ENCODE measurements at regions not wholly inside any gene's neighbourhood (a gene's known extent, or its start where the extent isn't known, plus 50 kb on each side); places are given as distances from the start of the nearest gene placed in this dataset.

- Histone ChIP-seq H3K36me3 (no peaks in the 10 kb centered on the region), H3K4me1 (peaks cover 0 to 6% (median 0%) of the 10 kb centered on the region in 4 donors), H3K27me3 (no peaks in the 10 kb centered on the region), H3K9me3 (no peaks in the 10 kb centered on the region), H3K27ac (no peak overlapping the region), H3K4me3 (no peak overlapping the region)
- DNase-seq (no peak), ATAC-seq (peak in 2 of 4 donors; percentile 34 to 55)
- 24% methylated on average over 2 of the region's 2 CpGs for WGBS (ENCODE audit: insufficient coverage, low coverage, low lambda C conversion rate, missing lambda C conversion rate)
- intact Hi-C loops (cut with DNase I) = no loop called here
- TF ChIP-seq POLR2A (IDR thresholded peaks at IDR 0.05) = no peak
- no peak for TF ChIP-seq CTCF (IDR thresholded peaks at IDR 0.05)
These were observed 113.6 kb downstream of the RASGEF1B start for GRCh38 chr4:81358154-81358553.

- 89% methylated on average over 1 of the region's 1 CpG for WGBS (ENCODE audit: insufficient coverage, low coverage, low lambda C conversion rate, missing lambda C conversion rate)
- ATAC-seq (no peak), DNase-seq (no peak)
- Histone ChIP-seq H3K9me3 (no peaks in the 10 kb centered on the region), H3K4me1 (peaks cover 0 to 6% (median 0%) of the 10 kb centered on the region in 4 donors), H3K36me3 (no peaks in the 10 kb centered on the region), H3K27me3 (no peaks in the 10 kb centered on the region), H3K4me3 (no peak overlapping the region), H3K27ac (no peak overlapping the region)
- intact Hi-C loops (cut with DNase I) = no loop called here
- no peak for TF ChIP-seq CTCF (IDR thresholded peaks at IDR 0.05)
- no peak for TF ChIP-seq POLR2A (IDR thresholded peaks at IDR 0.05)
These were observed 115.1 kb downstream of the RASGEF1B start for GRCh38 chr4:81356621-81357020.

- no peak for DNase-seq
- H3K4me3 ChIP-seq = no peak overlapping the region
- no peaks in the 10 kb centered on the region for H3K36me3 ChIP-seq
- H3K27me3 ChIP-seq = no peaks in the 10 kb centered on the region
- ATAC-seq = no peak
- TF ChIP-seq CTCF (IDR thresholded peaks at IDR 0.05) = no peak
- TF ChIP-seq POLR2A (IDR thresholded peaks at IDR 0.05) = no peak
- WGBS (ENCODE audit: insufficient coverage, low coverage, low lambda C conversion rate, missing lambda C conversion rate) = 59% methylated on average over 2 of the region's 2 CpGs
- peaks cover 0 to 6% (median 0%) of the 10 kb centered on the region in 4 donors for H3K4me1 ChIP-seq
- no peaks in the 10 kb centered on the region for H3K9me3 ChIP-seq
- intact Hi-C loops (cut with DNase I) = no loop called here
- no peak overlapping the region for H3K27ac ChIP-seq
These were observed 116.6 kb downstream of the RASGEF1B start for GRCh38 chr4:81355136-81355535.

GRCh38 chr4:81353861-81354260 is 117.8 kb downstream of the RASGEF1B start:
- WGBS (ENCODE audit: insufficient coverage, low coverage, low lambda C conversion rate, missing lambda C conversion rate) = 36% methylated on average over 1 of the region's 1 CpG
- no peaks in the 10 kb centered on the region for H3K27me3 ChIP-seq
- H3K4me1 ChIP-seq = peaks cover 0 to 6% (median 0%) of the 10 kb centered on the region in 4 donors
- no peak overlapping the region for H3K27ac ChIP-seq
- DNase-seq (no peak), ATAC-seq (no peak)
- TF ChIP-seq CTCF (IDR thresholded peaks at IDR 0.05) (no peak), POLR2A (IDR thresholded peaks at IDR 0.05) (no peak)
- H3K9me3 ChIP-seq = no peaks in the 10 kb centered on the region
- intact Hi-C loops (cut with DNase I) = loop anchor here in 1 of 2 donors (5.0 kb wide), 1 partner anchor 282 kb away; no protein-coding TSS in a partner anchor
- H3K36me3 ChIP-seq = no peaks in the 10 kb centered on the region
- H3K4me3 ChIP-seq = no peak overlapping the region

- H3K27ac ChIP-seq = no peak overlapping the region
- ATAC-seq = no peak
- H3K4me1 ChIP-seq = no peaks in the 10 kb centered on the region
- H3K27me3 ChIP-seq = no peaks in the 10 kb centered on the region
- TF ChIP-seq POLR2A (IDR thresholded peaks at IDR 0.05) (no peak), CTCF (IDR thresholded peaks at IDR 0.05) (no peak)
- no peak overlapping the region for H3K4me3 ChIP-seq
- H3K9me3 ChIP-seq = no peaks in the 10 kb centered on the region
- intact Hi-C loops (cut with DNase I) = loop anchor here in 1 of 2 donors (5.0 kb wide), 1 partner anchor 280 kb away; no protein-coding TSS in a partner anchor
- 50% methylated on average over 2 of the region's 2 CpGs for WGBS (ENCODE audit: insufficient coverage, low coverage, low lambda C conversion rate, missing lambda C conversion rate)
- no peaks in the 10 kb centered on the region for H3K36me3 ChIP-seq
- no peak for DNase-seq
These were observed 119.3 kb downstream of the RASGEF1B start for GRCh38 chr4:81352446-81352835.

All from right lobe of liver (tissue), 6 donors.